ENCODE measurements at regions not wholly inside any gene's neighbourhood (a gene's known extent, or its start where the extent isn't known, plus 50 kb on each side); places are given as distances from the start of the nearest gene placed in this dataset.

- TF ChIP-seq CTCF (IDR thresholded peaks at IDR 0.05): no peak
- intact Hi-C loops (cut with DNase I): no loop called here
- H3K36me3 ChIP-seq: no peaks in the 10 kb centered on the region
- DNase-seq: no peak
- no peaks in the 10 kb centered on the region for H3K9me3 ChIP-seq
- no peaks in the 10 kb centered on the region for H3K27me3 ChIP-seq (ENCODE audit: low read depth)
- H3K4me3 ChIP-seq: no peak overlapping the region
- ATAC-seq: no peak
- H3K4me1 ChIP-seq: no peaks in the 10 kb centered on the region
- no peak overlapping the region for H3K27ac ChIP-seq
Measured at GRCh38 chr9:27625751-27626150, 52.5 kb upstream of the C9orf72 start.

- Histone ChIP-seq H3K27me3 (ENCODE audit: low read depth) (no peaks in the 10 kb centered on the region), H3K36me3 (no peaks in the 10 kb centered on the region), H3K4me1 (no peaks in the 10 kb centered on the region), H3K27ac (no peak overlapping the region), H3K4me3 (no peak overlapping the region), H3K9me3 (no peaks in the 10 kb centered on the region)
- ATAC-seq: peak; percentile 51 to 54
- DNase-seq: no peak
- intact Hi-C loops (cut with DNase I): no loop called here
- no peak for TF ChIP-seq CTCF (IDR thresholded peaks at IDR 0.05)
Measured at GRCh38 chr9:27626244-27627187, 53.2 kb upstream of the C9orf72 start.

GRCh38 chr9:27627188-27627564 is 53.9 kb upstream of the C9orf72 start:
- intact Hi-C loops (cut with DNase I): no loop called here
- Histone ChIP-seq H3K4me1 (no peaks in the 10 kb centered on the region), H3K36me3 (no peaks in the 10 kb centered on the region), H3K4me3 (no peak overlapping the region), H3K27ac (no peak overlapping the region), H3K9me3 (no peaks in the 10 kb centered on the region), H3K27me3 (ENCODE audit: low read depth) (no peaks in the 10 kb centered on the region)
- no peak for ATAC-seq
- no peak for DNase-seq
- no peak for TF ChIP-seq CTCF (IDR thresholded peaks at IDR 0.05)

- intact Hi-C loops (cut with DNase I): no loop called here
Measured at GRCh38 chr9:27628311-27628710, 55.0 kb upstream of the C9orf72 start.

GRCh38 chr9:27629425-27629824 is 56.1 kb upstream of the C9orf72 start:
- no peaks in the 10 kb centered on the region for H3K4me1 ChIP-seq
- H3K36me3 ChIP-seq: no peaks in the 10 kb centered on the region
- no peak for ATAC-seq
- no peak overlapping the region for H3K4me3 ChIP-seq
- no peak for TF ChIP-seq CTCF (IDR thresholded peaks at IDR 0.05)
- no peaks in the 10 kb centered on the region for H3K9me3 ChIP-seq
- DNase-seq: no peak
- intact Hi-C loops (cut with DNase I): no loop called here
- H3K27ac ChIP-seq: no peak overlapping the region
- H3K27me3 ChIP-seq (ENCODE audit: low read depth): no peaks in the 10 kb centered on the region

More at GRCh38 chr9:27628311-27628710, 55.0 kb upstream of the C9orf72 start:
- H3K36me3 ChIP-seq: no peaks in the 10 kb centered on the region
- no peak overlapping the region for H3K27ac ChIP-seq
- no peaks in the 10 kb centered on the region for H3K27me3 ChIP-seq (ENCODE audit: low read depth)
- ATAC-seq: no peak
- TF ChIP-seq CTCF (IDR thresholded peaks at IDR 0.05): no peak
- H3K4me1 ChIP-seq: no peaks in the 10 kb centered on the region
- H3K4me3 ChIP-seq: no peak overlapping the region
- H3K9me3 ChIP-seq: no peaks in the 10 kb centered on the region
- DNase-seq: no peak
